HCT116 (cell line): ENCODE measurements at regions not wholly inside any gene's neighbourhood (a gene's known extent, or its start where the extent isn't known, plus 50 kb on each side); places are given as distances from the start of the nearest gene placed in this dataset.

Experiments used
- ATAC-seq: fragments of 200-7000 bp; cut with Tn5 transposase; 2 replicates; pipeline ENCODE4 v1.9.1; 2020; ENCODE audit warnings: mild to moderate bottlenecking, moderate library complexity
- BruUV-seq: library from RNA; stranded (reverse); fragments of 400-500 nt; replicated peaks from 2 replicates; lab custom pipeline; 2021; lab: Mats Ljungman, UMichigan
- CTCF ChIA-PET: fragments of 300-600 bp; sonication (Branson Sonifier 250); formaldehyde crosslinking; loops from one replicate; lab custom pipeline; 2021; ENCODE audit warnings: antibody characterized with exemption; lab: Charles Lee
- POLR2A ChIA-PET: fragments of 300-600, 350-600 bp; sonication (Branson Sonifier 250); formaldehyde crosslinking; loops from one replicate; lab custom pipeline; 2021; ENCODE audit warnings: antibody characterized with exemption; lab: Charles Lee
- RAD21 ChIA-PET, 2 experiments: fragments of 300-600 bp; sonication (Branson Sonifier 250); formaldehyde crosslinking; loops; one replicate each; lab custom pipeline; 2023; ENCODE audit warnings: low total read pairs in 2 of 2; ENCODE audit not compliant: uncharacterized antibody in 2 of 2, unreplicated experiment in 2 of 2, low non-redundant PET in 1 of 2; lab: Charles Lee
- DNase-seq: peaks from one replicate; pipeline ENCODE4 v3.0.0-alpha.2; 2010; ENCODE audit warnings: low read depth, low spot score
- H2AFZ ChIP-seq: fragments of 200-600 bp; shearing (Covaris generic), sonication (generic); 2 replicates; pipeline ENCODE4 v1.6.1; 2017; ENCODE audit warnings: low read depth, mixed run types, mixed read lengths, antibody characterized with exemption, low read length; ENCODE audit not compliant: poor library complexity, severe bottlenecking
- H3K27ac ChIP-seq: 2 replicates; pipeline ENCODE4 v1.5.1; 2012; ENCODE audit warnings: low read depth, low read length
- H3K27me3 ChIP-seq: fragments of 200-600 bp; sonication (generic); 2 replicates; pipeline ENCODE4 v1.6.1; 2016; ENCODE audit warnings: mixed run types, low read length, mixed read lengths; ENCODE audit not compliant: insufficient read depth
- H3K36me3 ChIP-seq, 2 experiments: fragments of 200-500 bp in 1 of 2; fragments of 200-600 bp in 1 of 2; sonication (Bioruptor generic) in 1 of 2; sonication (generic) in 1 of 2; 2 replicates each; pipeline versions ENCODE4 v1.5.1 to v1.6.1; 2014 to 2016; ENCODE audit warnings: low read length in 2 of 2, inconsistent platforms in 1 of 2, mixed read lengths in 1 of 2, mixed run types in 1 of 2; ENCODE audit not compliant: insufficient read depth in 2 of 2, control insufficient read depth in 1 of 2
- H3K4me1 ChIP-seq, 2 experiments: fragments of 200-600 bp in 1 of 2; sonication (generic) in 1 of 2; 2 replicates each; pipeline versions ENCODE4 v1.5.1 to v1.6.1; 2012 to 2017; ENCODE audit warnings: low read length in 2 of 2, inconsistent platforms in 1 of 2, mild to moderate bottlenecking in 1 of 2, mixed read lengths in 1 of 2, mixed run types in 1 of 2, moderate library complexity in 1 of 2; ENCODE audit not compliant: insufficient read depth in 2 of 2, control insufficient read depth in 1 of 2
- H3K4me2 ChIP-seq: fragments of 200-600 bp; sonication (generic); 2 replicates; pipeline ENCODE4 v1.6.1; 2017; ENCODE audit warnings: mixed run types, low read length, mixed read lengths
- H3K4me3 ChIP-seq, 2 experiments: fragments of 200-600 bp in 1 of 2; sonication (generic) in 1 of 2; replicated peaks in 1 of 2; 2 replicates each; pipeline ENCODE4 v1.5.1; 2011 to 2016; ENCODE audit warnings: low read length in 2 of 2, control low read depth in 1 of 2, low read depth in 1 of 2, mild to moderate bottlenecking in 1 of 2, mixed read lengths in 1 of 2, mixed run types in 1 of 2
- H3K79me2 ChIP-seq: fragments of 200-600 bp; sonication (generic); 2 replicates; pipeline ENCODE4 v1.6.1; 2017; ENCODE audit warnings: mild to moderate bottlenecking, mixed run types, low read length, moderate library complexity, mixed read lengths; ENCODE audit not compliant: insufficient read depth
- H3K9ac ChIP-seq: fragments of 200-600 bp; sonication (generic); 2 replicates; pipeline ENCODE4 v1.6.1; 2016; ENCODE audit warnings: low read length, mixed read lengths
- H3K9me2 ChIP-seq: fragments of 200-600 bp; sonication (generic), shearing (Covaris generic); 2 replicates; pipeline ENCODE4 v1.6.1; 2017; ENCODE audit warnings: mixed run types, mild to moderate bottlenecking, moderate library complexity; ENCODE audit not compliant: insufficient read depth
- H3K9me3 ChIP-seq, 2 experiments: fragments of 200-500 bp in 1 of 2; fragments of 200-600 bp in 1 of 2; sonication (Bioruptor generic) in 1 of 2; sonication (generic) in 1 of 2; 2 replicates each; pipeline ENCODE4 v1.6.1; 2014 to 2017; ENCODE audit warnings: low read length in 2 of 2, mixed read lengths in 2 of 2, inconsistent platforms in 1 of 2, low read depth in 1 of 2, mild to moderate bottlenecking in 1 of 2, mixed run types in 1 of 2, moderate library complexity in 1 of 2; ENCODE audit not compliant: control insufficient read depth in 1 of 2, insufficient read depth in 1 of 2
- H4K20me1 ChIP-seq: fragments of 200-600 bp; sonication (generic), shearing (Covaris generic); 2 replicates; pipeline ENCODE4 v1.6.1; 2017; ENCODE audit warnings: mixed run types, mild to moderate bottlenecking, moderate library complexity; ENCODE audit not compliant: insufficient read depth
- CBX3 ChIP-seq: IDR thresholded peaks from 2 replicates; pipeline ENCODE4 v1.6.1; 2012; ENCODE audit warnings: low read depth
- EZH2phosphoT487 ChIP-seq: fragments of 200-600 bp; IDR thresholded peaks from 2 replicates; pipeline ENCODE4 v1.6.1; 2018; ENCODE audit warnings: antibody characterized with exemption, borderline replicate concordance
- FOSL1 ChIP-seq: IDR thresholded peaks from 2 replicates; pipeline ENCODE4 v1.6.1; 2012; ENCODE audit warnings: low read depth
- POLR2A ChIP-seq: IDR thresholded peaks from 2 replicates; pipeline ENCODE4 v1.7.0; 2011; ENCODE audit warnings: borderline replicate concordance; ENCODE audit not compliant: insufficient read depth, insufficient read length; ENCODE audit errors: extremely low read depth
- SRF ChIP-seq: IDR thresholded peaks from 2 replicates; pipeline ENCODE4 v1.6.1; 2012; ENCODE audit warnings: low read depth
- TCF7L2 ChIP-seq: IDR thresholded peaks from 2 replicates; pipeline ENCODE4 v1.7.0; 2011; ENCODE audit warnings: borderline replicate concordance, inconsistent platforms; ENCODE audit not compliant: insufficient read depth, insufficient read length; ENCODE audit errors: extremely low read depth
- YY1 ChIP-seq: IDR thresholded peaks from 2 replicates; pipeline ENCODE4 v1.6.1; 2011; ENCODE audit warnings: low read length, low read depth, moderate library complexity, mild to moderate bottlenecking; ENCODE audit not compliant: insufficient replicate concordance; ENCODE audit errors: extremely low read depth
- ZFX ChIP-seq: fragments of 450-650 bp; IDR thresholded peaks from 2 replicates; pipeline ENCODE4 v1.6.1; 2017
- ZNF274 ChIP-seq: fragments of 200-500 bp; sonication (Bioruptor generic); IDR thresholded peaks from 2 replicates; pipeline ENCODE4 v1.6.1; 2014; ENCODE audit warnings: mild to moderate bottlenecking, low read depth, low read length, inconsistent platforms
- intact Hi-C: fragments of 100-400 bp; cut with micrococcal nuclease; formaldehyde crosslinking; loops from 2 replicates; pipeline ENCODE4 v1.10.0; 2022
- TF ChIP-seq, protein P1 (sequence below): IDR thresholded peaks from 2 replicates; pipeline ENCODE4 v1.6.1; 2012
- TF ChIP-seq, protein P2 (sequence below): IDR thresholded peaks from 2 replicates; pipeline ENCODE4 v1.6.1; 2012

DNA sequence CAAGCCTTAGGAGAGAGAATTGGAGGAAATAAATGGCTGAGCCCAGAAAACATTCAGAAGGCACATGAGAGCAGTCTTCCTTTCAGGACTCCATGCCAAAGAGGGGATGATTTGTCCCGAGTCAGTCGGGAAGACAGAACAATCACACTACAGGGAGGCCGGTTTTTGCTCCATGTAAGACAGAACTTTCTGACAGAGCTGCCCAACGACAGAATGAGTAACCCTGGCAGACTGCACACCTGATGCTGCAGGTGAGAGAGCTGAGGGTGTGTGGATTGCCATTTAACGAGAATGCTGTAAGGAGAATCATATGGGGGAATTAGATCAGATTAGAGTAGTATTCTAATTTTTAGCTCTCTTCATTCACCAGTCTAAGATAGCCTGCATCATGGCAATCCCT, 533.0 kb downstream of the EPHB1 start (continued):
- TF ChIP-seq EZH2phosphoT487 (no peak), CBX3 (no peak), TCF7L2 (no peak), ZNF274 (no peak)

DNA sequence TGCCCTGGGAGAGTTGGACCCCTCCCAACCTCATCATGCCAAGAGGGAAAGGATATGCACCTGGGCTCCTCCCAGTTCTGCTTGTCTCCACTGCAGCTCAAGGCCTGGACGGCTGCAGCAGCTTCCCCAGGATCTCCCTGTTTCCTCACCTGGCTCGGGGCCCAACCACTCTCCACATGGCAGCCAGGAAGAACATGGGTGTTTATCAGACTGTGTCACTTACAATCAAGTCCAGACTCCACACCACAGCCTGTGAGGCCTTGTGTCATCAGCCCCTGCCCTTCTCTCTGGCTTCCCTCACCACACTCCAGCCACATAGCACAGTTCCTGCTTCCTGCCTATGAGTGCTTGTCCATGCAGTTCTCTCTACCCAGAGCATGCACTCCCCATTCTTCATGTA, 534.4 kb downstream of the EPHB1 start:
- no peak overlapping the region for H3K4me3 ChIP-seq
- H4K20me1 ChIP-seq = no peaks in the 10 kb centered on the region
- no peak overlapping the region for H3K9ac ChIP-seq
- no peaks in the 10 kb centered on the region for H3K36me3 ChIP-seq
- no peaks in the 10 kb centered on the region for H3K4me1 ChIP-seq
- no peak overlapping the region for H3K27ac ChIP-seq
- H3K9me3 ChIP-seq = no peaks in the 10 kb centered on the region
- no peaks in the 10 kb centered on the region for H3K79me2 ChIP-seq
- ATAC-seq (no peak), DNase-seq (no peak)
- intact Hi-C loops = no loop called here
- no peak overlapping the region for H2AFZ ChIP-seq
- ChIA-PET RAD21 (no interaction called here), POLR2A (no interaction called here), CTCF (no interaction called here)
- BruUV-seq = no TSS peak
- TF ChIP-seq, protein P1, sequence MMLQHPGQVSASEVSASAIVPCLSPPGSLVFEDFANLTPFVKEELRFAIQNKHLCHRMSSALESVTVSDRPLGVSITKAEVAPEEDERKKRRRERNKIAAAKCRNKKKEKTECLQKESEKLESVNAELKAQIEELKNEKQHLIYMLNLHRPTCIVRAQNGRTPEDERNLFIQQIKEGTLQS = no peak
- TF ChIP-seq SRF (no peak), FOSL1 (no peak), POLR2A (no peak), CBX3 (no peak), ZNF274 (no peak), YY1 (no peak), ZFX (no peak)
- TF ChIP-seq, protein P2, sequence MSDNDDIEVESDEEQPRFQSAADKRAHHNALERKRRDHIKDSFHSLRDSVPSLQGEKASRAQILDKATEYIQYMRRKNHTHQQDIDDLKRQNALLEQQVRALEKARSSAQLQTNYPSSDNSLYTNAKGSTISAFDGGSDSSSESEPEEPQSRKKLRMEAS = no peak
- H3K4me2 ChIP-seq = no peak overlapping the region
- no peaks in the 10 kb centered on the region; the same call in 1 of the 2 replicates for H3K27me3 ChIP-seq
- H3K9me2 ChIP-seq = no peaks in the 10 kb centered on the region
